HFFc6 (cell line): ENCODE measurements at regions not wholly inside any gene's neighbourhood (a gene's known extent, or its start where the extent isn't known, plus 50 kb on each side); places are given as distances from the start of the nearest gene placed in this dataset.
A peak's percentile ranks its signal among the peaks of the same experiment; 100 is the strongest.

Source experiments
- DNase-seq: peaks from one replicate; pipeline ENCODE4 v3.0.0-alpha.2; 2018
- H3K27ac Mint-ChIP-seq: 2 replicates; pipeline ENCODE4 v1.8.0; 2020; ENCODE audit warnings: mild to moderate bottlenecking, mixed read lengths
- H3K27me3 Mint-ChIP-seq: 2 replicates; pipeline ENCODE4 v1.8.0; 2021; ENCODE audit warnings: mild to moderate bottlenecking, moderate library complexity, mixed read lengths; ENCODE audit not compliant: insufficient read depth
- H3K36me3 Mint-ChIP-seq: 2 replicates; pipeline ENCODE4 v1.8.0; 2021; ENCODE audit warnings: low read depth, mixed read lengths
- H3K4me1 Mint-ChIP-seq: 2 replicates; pipeline ENCODE4 v1.8.0; 2020; ENCODE audit warnings: low read depth, mixed read lengths
- H3K4me3 Mint-ChIP-seq: 2 replicates; pipeline ENCODE4 v1.8.0; 2020; ENCODE audit warnings: mild to moderate bottlenecking, moderate library complexity, mixed read lengths
- H3K9me3 Mint-ChIP-seq: 2 replicates; pipeline ENCODE4 v1.8.0; 2020; ENCODE audit warnings: mild to moderate bottlenecking, mixed read lengths
- CTCF ChIP-seq: fragments of 200-600 bp; sonication (generic); IDR thresholded peaks from 2 replicates; pipeline ENCODE4 v1.5.0; 2021; ENCODE audit warnings: antibody characterized with exemption, mild to moderate bottlenecking

GRCh38 chr13:26155568-26155967, 66.5 kb downstream of the RNF6 start:
- no peak for TF ChIP-seq CTCF

GRCh38 chr13:26133851-26134250, 82.0 kb upstream of the SHISA2 start:
- H3K27ac Mint-ChIP-seq, result no peak overlapping the region
- no peaks in the 10 kb centered on the region for H3K9me3 Mint-ChIP-seq
- H3K4me3 Mint-ChIP-seq, result no peak overlapping the region
- H3K27me3 Mint-ChIP-seq, result 0 out of 2 replicates have a peak, but pooled peaks cover 2% of the 10 kb centered on the region
- TF ChIP-seq CTCF, result no peak
- H3K36me3 Mint-ChIP-seq, result no peaks in the 10 kb centered on the region
- no peaks in the 10 kb centered on the region for H3K4me1 Mint-ChIP-seq
- no peak for DNase-seq

More at GRCh38 chr13:26155568-26155967, 66.5 kb downstream of the RNF6 start:
- no peaks in the 10 kb centered on the region for H3K4me1 Mint-ChIP-seq
- DNase-seq, result no peak
- no peak overlapping the region for H3K4me3 Mint-ChIP-seq
- no peak overlapping the region for H3K27ac Mint-ChIP-seq
- no peaks in the 10 kb centered on the region for H3K9me3 Mint-ChIP-seq
- H3K27me3 Mint-ChIP-seq, result peaks cover 13% of the 10 kb centered on the region
- no peaks in the 10 kb centered on the region for H3K36me3 Mint-ChIP-seq

GRCh38 chr13:26133286-26133685, 81.5 kb upstream of the SHISA2 start:
- H3K36me3 Mint-ChIP-seq, result no peaks in the 10 kb centered on the region
- no peak for TF ChIP-seq CTCF
- DNase-seq, result no peak
- H3K4me1 Mint-ChIP-seq, result no peaks in the 10 kb centered on the region
- no peaks in the 10 kb centered on the region for H3K9me3 Mint-ChIP-seq
- no peak overlapping the region for H3K27ac Mint-ChIP-seq
- no peak overlapping the region for H3K4me3 Mint-ChIP-seq
- no peaks in the 10 kb centered on the region for H3K27me3 Mint-ChIP-seq

- TF ChIP-seq CTCF, result peak; percentile 71
- H3K9me3 Mint-ChIP-seq, result no peaks in the 10 kb centered on the region
- H3K27me3 Mint-ChIP-seq, result 0 out of 2 replicates have a peak, but pooled peaks cover 2% of the 10 kb centered on the region
- no peaks in the 10 kb centered on the region for H3K36me3 Mint-ChIP-seq
- no peaks in the 10 kb centered on the region for H3K4me1 Mint-ChIP-seq
- DNase-seq, result peak; percentile 41
- no peak overlapping the region for H3K27ac Mint-ChIP-seq
- no peak overlapping the region for H3K4me3 Mint-ChIP-seq
These were observed 80.9 kb upstream of the SHISA2 start for GRCh38 chr13:26132756-26133155.

- no peaks in the 10 kb centered on the region for H3K9me3 Mint-ChIP-seq
- no peaks in the 10 kb centered on the region for H3K4me1 Mint-ChIP-seq
- no peak overlapping the region for H3K4me3 Mint-ChIP-seq
- no peaks in the 10 kb centered on the region for H3K36me3 Mint-ChIP-seq
- no peak for TF ChIP-seq CTCF
- peaks cover 4% of the 10 kb centered on the region; the same call in 1 of the 2 replicates for H3K27me3 Mint-ChIP-seq
- H3K27ac Mint-ChIP-seq, result no peak overlapping the region
- no peak for DNase-seq
These were observed 76.9 kb upstream of the SHISA2 start for GRCh38 chr13:26128676-26129075.

GRCh38 chr13:26117620-26118019, 65.8 kb upstream of the SHISA2 start:
- DNase-seq, result no peak
- Mint-ChIP-seq H3K9me3 (no peaks in the 10 kb centered on the region), H3K27me3 (peaks cover 10% of the 10 kb centered on the region), H3K4me1 (no peaks in the 10 kb centered on the region), H3K4me3 (no peak overlapping the region), H3K27ac (no peak overlapping the region), H3K36me3 (no peaks in the 10 kb centered on the region)
- no peak for TF ChIP-seq CTCF
